ENCODE measurements at regions not wholly inside any gene's neighbourhood (a gene's known extent, or its start where the extent isn't known, plus 50 kb on each side); places are given as distances from the start of the nearest gene placed in this dataset.
A peak's percentile ranks its signal among the peaks of the same experiment; 100 is the strongest.

DNA sequence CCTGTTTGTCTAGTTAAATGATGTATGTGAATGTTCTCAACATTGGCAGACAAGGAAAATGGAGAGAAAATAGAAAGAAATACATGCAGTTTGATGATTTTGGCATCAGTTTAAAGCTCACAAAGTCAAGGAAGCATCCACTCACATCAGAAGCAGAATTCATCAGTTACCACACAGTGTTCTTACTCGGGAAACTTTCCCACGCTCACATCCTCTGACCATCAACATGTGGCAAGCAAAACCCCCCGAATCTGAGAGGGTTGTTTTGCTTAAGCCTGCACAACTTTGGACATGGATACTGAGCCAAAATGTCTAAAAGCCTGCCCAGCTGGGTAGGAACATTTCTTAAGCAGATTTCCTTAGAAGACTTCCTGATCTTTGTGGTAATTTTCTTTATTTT lies 407.6 kb downstream of the ANKRD50 start:
- DNase-seq (no peak), ATAC-seq (ENCODE audit: low read depth) (no peak)
- Histone ChIP-seq H4K20me1 (ENCODE audit: control insufficient read depth, insufficient read depth, low read length, poor library complexity, severe bottlenecking) (no peaks in the 10 kb centered on the region), H3K9me3 (ENCODE audit: control extremely low read depth in 1 of 3, control insufficient read depth in 2 of 3, insufficient read depth in 1 of 3, low read length in 2 of 3) (no peaks in the 10 kb centered on the region), H3K36me3 (replicated peaks in 1 of 2; ENCODE audit: control extremely low read depth in 1 of 2, control insufficient read depth in 1 of 2, extremely low read depth in 1 of 2, insufficient read depth in 2 of 2, low read length in 1 of 2) (no peaks in the 10 kb centered on the region), H3K27ac (ENCODE audit: low read length in 2 of 2) (no peak overlapping the region), H2AFZ (ENCODE audit: insufficient read depth, low read depth, low read length, poor library complexity, severe bottlenecking) (peak overlapping the region; percentile 28), H3K4me2 (replicated peaks; ENCODE audit: low read depth, low read length, poor library complexity, severe bottlenecking) (no peak overlapping the region), H3K27me3 (replicated peaks in 1 of 4; ENCODE audit: control extremely low read depth in 1 of 4, control insufficient read depth in 3 of 4, insufficient read depth in 4 of 4, low read length in 3 of 4) (no peaks in the 10 kb centered on the region), H3K4me3 (ENCODE audit: control extremely low read depth in 1 of 5, extremely low read depth in 1 of 5, insufficient read depth in 1 of 5, low read depth in 2 of 5, low read length in 4 of 5) (no peak overlapping the region), H3K79me2 (ENCODE audit: control insufficient read depth, insufficient read depth, low read length) (no peaks in the 10 kb centered on the region), H3K4me1 (ENCODE audit: control insufficient read depth in 2 of 2, insufficient read depth in 2 of 2, low read length in 2 of 2) (no peaks in the 10 kb centered on the region), H3K9ac (ENCODE audit: low read length) (no peak overlapping the region)
- no peaks in the 10 kb centered on the region for H3K4me1 Mint-ChIP-seq
- no peaks in the 10 kb centered on the region for H3K27me3 Mint-ChIP-seq
- no peaks in the 10 kb centered on the region for H3K9me3 Mint-ChIP-seq (ENCODE audit: insufficient read depth)
- WGBS (ENCODE audit: insufficient coverage): 12% methylated on average over 3 of the region's 3 CpGs
- no peak overlapping the region for H3K27ac Mint-ChIP-seq
- intact Hi-C loops (cut with micrococcal nuclease): no loop called here
- CTCF ChIA-PET: no interaction called here
- TF ChIP-seq EZH2 (IDR thresholded peaks at IDR 0.05; ENCODE audit: borderline replicate concordance, insufficient read depth, low read depth, low read length, poor library complexity, severe bottlenecking): no peak
- TF ChIP-seq, protein P1, sequence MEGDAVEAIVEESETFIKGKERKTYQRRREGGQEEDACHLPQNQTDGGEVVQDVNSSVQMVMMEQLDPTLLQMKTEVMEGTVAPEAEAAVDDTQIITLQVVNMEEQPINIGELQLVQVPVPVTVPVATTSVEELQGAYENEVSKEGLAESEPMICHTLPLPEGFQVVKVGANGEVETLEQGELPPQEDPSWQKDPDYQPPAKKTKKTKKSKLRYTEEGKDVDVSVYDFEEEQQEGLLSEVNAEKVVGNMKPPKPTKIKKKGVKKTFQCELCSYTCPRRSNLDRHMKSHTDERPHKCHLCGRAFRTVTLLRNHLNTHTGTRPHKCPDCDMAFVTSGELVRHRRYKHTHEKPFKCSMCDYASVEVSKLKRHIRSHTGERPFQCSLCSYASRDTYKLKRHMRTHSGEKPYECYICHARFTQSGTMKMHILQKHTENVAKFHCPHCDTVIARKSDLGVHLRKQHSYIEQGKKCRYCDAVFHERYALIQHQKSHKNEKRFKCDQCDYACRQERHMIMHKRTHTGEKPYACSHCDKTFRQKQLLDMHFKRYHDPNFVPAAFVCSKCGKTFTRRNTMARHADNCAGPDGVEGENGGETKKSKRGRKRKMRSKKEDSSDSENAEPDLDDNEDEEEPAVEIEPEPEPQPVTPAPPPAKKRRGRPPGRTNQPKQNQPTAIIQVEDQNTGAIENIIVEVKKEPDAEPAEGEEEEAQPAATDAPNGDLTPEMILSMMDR (IDR thresholded peaks at IDR 0.05): no peak
- no peak overlapping the region for H3K4me3 Mint-ChIP-seq
- POLR2A ChIA-PET: no interaction called here

- POLR2A ChIA-PET: no interaction called here
- H3K27ac Mint-ChIP-seq: no peak overlapping the region
- no peak overlapping the region for H3K4me3 ChIP-seq (ENCODE audit: control extremely low read depth in 1 of 5, extremely low read depth in 1 of 5, insufficient read depth in 1 of 5, low read depth in 2 of 5, low read length in 4 of 5)
- intact Hi-C loops (cut with micrococcal nuclease): no loop called here
- 100% methylated on average over 1 of the region's 1 CpG for WGBS (ENCODE audit: insufficient coverage)
- H3K79me2 ChIP-seq (ENCODE audit: control insufficient read depth, insufficient read depth, low read length): no peaks in the 10 kb centered on the region
- H2AFZ ChIP-seq (ENCODE audit: insufficient read depth, low read depth, low read length, poor library complexity, severe bottlenecking): no peak overlapping the region
- no peaks in the 10 kb centered on the region for H3K27me3 ChIP-seq (replicated peaks in 1 of 4; ENCODE audit: control extremely low read depth in 1 of 4, control insufficient read depth in 3 of 4, insufficient read depth in 4 of 4, low read length in 3 of 4)
- DNase-seq (no peak), ATAC-seq (ENCODE audit: low read depth) (no peak)
- TF ChIP-seq, protein P1 (IDR thresholded peaks at IDR 0.05): no peak
- no peak for TF ChIP-seq EZH2 (IDR thresholded peaks at IDR 0.05; ENCODE audit: borderline replicate concordance, insufficient read depth, low read depth, low read length, poor library complexity, severe bottlenecking)
- H3K9ac ChIP-seq (ENCODE audit: low read length): no peak overlapping the region
- no peaks in the 10 kb centered on the region for H3K36me3 ChIP-seq (replicated peaks in 1 of 2; ENCODE audit: control extremely low read depth in 1 of 2, control insufficient read depth in 1 of 2, extremely low read depth in 1 of 2, insufficient read depth in 2 of 2, low read length in 1 of 2)
- no peak overlapping the region for H3K4me3 Mint-ChIP-seq
- H3K27ac ChIP-seq (ENCODE audit: low read length in 2 of 2): no peak overlapping the region
- CTCF ChIA-PET: no interaction called here
- no peak overlapping the region for H3K4me2 ChIP-seq (replicated peaks; ENCODE audit: low read depth, low read length, poor library complexity, severe bottlenecking)
- no peaks in the 10 kb centered on the region for H3K9me3 ChIP-seq (ENCODE audit: control extremely low read depth in 1 of 3, control insufficient read depth in 2 of 3, insufficient read depth in 1 of 3, low read length in 2 of 3)
- H3K9me3 Mint-ChIP-seq (ENCODE audit: insufficient read depth): no peaks in the 10 kb centered on the region
- H4K20me1 ChIP-seq (ENCODE audit: control insufficient read depth, insufficient read depth, low read length, poor library complexity, severe bottlenecking): no peaks in the 10 kb centered on the region
- H3K4me1 Mint-ChIP-seq: no peaks in the 10 kb centered on the region
- no peaks in the 10 kb centered on the region for H3K27me3 Mint-ChIP-seq
- H3K4me1 ChIP-seq (ENCODE audit: control insufficient read depth in 2 of 2, insufficient read depth in 2 of 2, low read length in 2 of 2): no peaks in the 10 kb centered on the region
These were observed 406.2 kb downstream of the ANKRD50 start for GRCh38 chr4:124306352-124306751.

Data from B cell (primary cell).